Pancreas (tissue), 10 donors: ENCODE measurements at regions not wholly inside any gene's neighbourhood (a gene's known extent, or its start where the extent isn't known, plus 50 kb on each side); places are given as distances from the start of the nearest gene placed in this dataset.
"Not testable (repeated sequence)": the region's sequence is repeated elsewhere in the genome, so short reads cannot be mapped to it uniquely, and the experiment has no call there.

ENCODE experiments used
- ATAC-seq, 4 donors: fragments of 200-7000 bp; cut with Tn5 transposase; one replicate each; pipeline versions ENCODE4 v1.8.0 to v1.9.1; 2020; ENCODE audit warnings: mild to moderate bottlenecking in 4 of 4, moderate library complexity in 4 of 4
- DNase-seq, 6 donors: peaks; one replicate each; pipeline ENCODE4 v3.0.0-alpha.2; 2020
- FAIRE-seq: peaks from 2 replicates; lab custom pipeline; 2012; peaks lifted over from hg19 to GRCh38; lab: Jason Lieb, UNC
- H3K27ac ChIP-seq, 4 donors: fragments of 200-600 bp; sonication (generic); 1 replicate in 3 of 4; 2 replicates in 1 of 4; pipeline versions ENCODE4 v1.5.0 to v1.8.0; 2020
- H3K27me3 ChIP-seq, 4 donors: fragments of 200-600 bp; one replicate each; pipeline ENCODE4 v1.8.0; 2021
- H3K36me3 ChIP-seq, 3 donors: fragments of 200-600 bp; sonication (generic) in 1 of 3; one replicate each; pipeline versions ENCODE4 v1.5.0 to v1.8.0; 2020 to 2021
- H3K4me1 ChIP-seq, 3 donors: fragments of 200-600 bp; one replicate each; pipeline ENCODE4 v1.8.0; 2021
- H3K4me3 ChIP-seq, 4 donors: fragments of 200-600 bp; sonication (generic) in 2 of 4; one replicate each; pipeline versions ENCODE4 v1.5.0 to v1.8.0; 2020 to 2021
- H3K9me3 ChIP-seq, 4 donors: fragments of 200-600 bp; one replicate each; pipeline ENCODE4 v1.8.0; 2021
- WGBS, 2 donors: extraction: QIAGEN DNeasy Blood & Tissue Kit; methylation state at CpG; one replicate each; pipeline ENCODE4 v1.1.7; 2013; 5-methylcytosine and 5-hydroxymethylcytosine counted together
- intact Hi-C, 3 donors: fragments of 100-400 bp; cut with DNase I; formaldehyde crosslinking; loops; one replicate each; pipeline versions ENCODE4 v1.11.1 to v1.14.2; 2022
- TF ChIP-seq, protein P1 (sequence below), 4 donors: fragments of 200-600 bp; sonication (generic) in 3 of 4; IDR thresholded peaks; one replicate each; pipeline versions ENCODE4 v1.5.0 to v1.8.0; 2021; ENCODE audit warnings: antibody characterized with exemption in 4 of 4
- donor health status: healthy with polysubstance abuse.
- donor health status: DM: no; HTN: no; CAD: no; lungs with moderate emphysema.
- donor health status: DM: no; HTN: no; CAD: no.
- donor health status: control.
- donor health status: control.
- donor health status: Bipolar disorder and iron deficiency.
- donor health status: DM: yes; HTN: yes; CAD: no.
- donor health status: DM: no; HTN: no; CAD: no.
- donor health status: DM: no; HTN: no; CAD: no.
- donor health status: DM: yes; HTN: yes; CAD: no.

DNA sequence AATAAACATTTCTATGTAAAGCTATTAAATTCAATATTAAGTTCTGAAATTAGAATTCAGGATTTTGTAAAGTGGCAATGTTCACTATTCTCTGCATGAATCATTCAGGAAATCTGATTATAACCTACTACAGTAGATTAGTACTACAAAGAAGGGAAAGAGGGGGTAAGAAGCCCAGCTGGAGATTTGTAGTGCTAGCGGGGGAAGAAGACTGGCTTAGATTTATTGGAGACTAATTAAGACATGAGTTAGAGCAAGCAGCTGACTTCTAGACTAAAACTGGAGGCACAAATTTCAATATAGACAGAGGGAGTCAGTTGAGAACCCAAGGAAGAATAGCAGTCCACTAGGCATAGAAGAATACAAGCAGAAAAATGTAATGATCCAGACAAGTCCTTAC is 55.8 kb upstream of the SETMAR start:
- Histone ChIP-seq H3K27ac (no peak overlapping the region), H3K36me3 (no peaks in the 10 kb centered on the region), H3K4me1 (no peaks in the 10 kb centered on the region), H3K4me3 (no peak overlapping the region), H3K9me3 (no peaks in the 10 kb centered on the region), H3K27me3 (no peaks in the 10 kb centered on the region)
- intact Hi-C loops, result no loop called here
- ATAC-seq, result no peak
- DNase-seq, result no peak
- WGBS, 2 donors, result 88 to 94% methylated on average over 1 of the region's 1 CpG
- no peak for FAIRE-seq
- TF ChIP-seq, protein P1, sequence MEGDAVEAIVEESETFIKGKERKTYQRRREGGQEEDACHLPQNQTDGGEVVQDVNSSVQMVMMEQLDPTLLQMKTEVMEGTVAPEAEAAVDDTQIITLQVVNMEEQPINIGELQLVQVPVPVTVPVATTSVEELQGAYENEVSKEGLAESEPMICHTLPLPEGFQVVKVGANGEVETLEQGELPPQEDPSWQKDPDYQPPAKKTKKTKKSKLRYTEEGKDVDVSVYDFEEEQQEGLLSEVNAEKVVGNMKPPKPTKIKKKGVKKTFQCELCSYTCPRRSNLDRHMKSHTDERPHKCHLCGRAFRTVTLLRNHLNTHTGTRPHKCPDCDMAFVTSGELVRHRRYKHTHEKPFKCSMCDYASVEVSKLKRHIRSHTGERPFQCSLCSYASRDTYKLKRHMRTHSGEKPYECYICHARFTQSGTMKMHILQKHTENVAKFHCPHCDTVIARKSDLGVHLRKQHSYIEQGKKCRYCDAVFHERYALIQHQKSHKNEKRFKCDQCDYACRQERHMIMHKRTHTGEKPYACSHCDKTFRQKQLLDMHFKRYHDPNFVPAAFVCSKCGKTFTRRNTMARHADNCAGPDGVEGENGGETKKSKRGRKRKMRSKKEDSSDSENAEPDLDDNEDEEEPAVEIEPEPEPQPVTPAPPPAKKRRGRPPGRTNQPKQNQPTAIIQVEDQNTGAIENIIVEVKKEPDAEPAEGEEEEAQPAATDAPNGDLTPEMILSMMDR (IDR thresholded peaks at IDR 0.05), result no peak

- no peaks in the 10 kb centered on the region for H3K27me3 ChIP-seq
- no peaks in the 10 kb centered on the region for H3K9me3 ChIP-seq
- no peaks in the 10 kb centered on the region for H3K36me3 ChIP-seq
- DNase-seq, result no peak
- no peaks in the 10 kb centered on the region for H3K4me1 ChIP-seq
- no peak overlapping the region for H3K4me3 ChIP-seq
- no peak for ATAC-seq
- intact Hi-C loops, result no loop called here
- H3K27ac ChIP-seq, result no peak overlapping the region
- TF ChIP-seq, protein P1 (IDR thresholded peaks at IDR 0.05), result no peak
- 79% methylated on average over 4 of the region's 4 CpGs for WGBS, 2 donors
- FAIRE-seq, result no peak
Observed at GRCh38 chr3:4250064-4250463, 53.1 kb upstream of the SETMAR start.

GRCh38 chr3:4251412-4251811 is 51.8 kb upstream of the SETMAR start:
- intact Hi-C loops, result no loop called here
- Histone ChIP-seq H3K36me3 (no peaks in the 10 kb centered on the region), H3K27ac (no peak overlapping the region), H3K4me1 (no peaks in the 10 kb centered on the region), H3K9me3 (no peaks in the 10 kb centered on the region), H3K4me3 (no peak overlapping the region), H3K27me3 (no peaks in the 10 kb centered on the region)
- FAIRE-seq (no peak), ATAC-seq (no peak), DNase-seq (no peak)
- TF ChIP-seq, protein P1 (IDR thresholded peaks at IDR 0.05), result no peak

GRCh38 chr3:4253072-4253832 is 49.9 kb upstream of the SETMAR start:
- H3K4me1 ChIP-seq, H3K27ac ChIP-seq, H3K36me3 ChIP-seq, ATAC-seq, FAIRE-seq, H3K4me3 ChIP-seq, H3K27me3 ChIP-seq, intact Hi-C loops, H3K9me3 ChIP-seq, DNase-seq: not testable (repeated sequence)
- WGBS, 2 donors, result 78 to 80% methylated on average over 12 to 25 of the region's 26 CpGs
